ENCODE measurements at regions not wholly inside any gene's neighbourhood (a gene's known extent, or its start where the extent isn't known, plus 50 kb on each side); places are given as distances from the start of the nearest gene placed in this dataset.

GRCh38 chr1:195328681-195329080, 1279.6 kb downstream of the KCNT2 start:
- intact Hi-C loops (cut with micrococcal nuclease), result no loop called here
- no TSS peak for BruUV-seq (replicated peaks)
- no peaks in the 10 kb centered on the region for H4K20me1 ChIP-seq (replicated peaks; ENCODE audit: control insufficient read depth, extremely low read depth, insufficient read depth, low read length)
- FAIRE-seq (no peak), DNase-seq (ENCODE audit: low read depth, low spot score) (no peak)
- H3K9me1 ChIP-seq (replicated peaks; ENCODE audit: control insufficient read depth, extremely low read depth, insufficient read depth, low read length), result no peaks in the 10 kb centered on the region
- no peaks in the 10 kb centered on the region for H3K27me3 ChIP-seq (ENCODE audit: control insufficient read depth in 2 of 2, insufficient read depth in 2 of 2, low read length in 2 of 2)
- dilution Hi-C loops (cut with MboI; ENCODE audit: extremely low pct_ligation_motif_present, low sequenced_read_pairs), result no loop called here
- no peaks in the 10 kb centered on the region for H3K4me1 ChIP-seq (ENCODE audit: control insufficient read depth, extremely low read depth, insufficient read depth, low read length)
- H3K9ac ChIP-seq (replicated peaks; ENCODE audit: extremely low read depth, insufficient read depth, low read length), result no peak overlapping the region
- TF ChIP-seq POLR2A (IDR thresholded peaks at IDR 0.05; ENCODE audit: low read depth, low read length) (no peak), FOS (IDR thresholded peaks at IDR 0.05; ENCODE audit: borderline replicate concordance, insufficient read depth, low read length) (no peak), EZH2 (IDR thresholded peaks at IDR 0.05; ENCODE audit: borderline replicate concordance, low read depth, low read length, severe bottlenecking) (no peak), MAX (IDR thresholded peaks at IDR 0.05; ENCODE audit: insufficient read depth, insufficient read length) (no peak), GATA2 (IDR thresholded peaks at IDR 0.05; ENCODE audit: insufficient read depth, insufficient read length, low read depth, low read length) (no peak), CTCF (IDR thresholded peaks at IDR 0.05; ENCODE audit: extremely low read depth in 1 of 2, insufficient read depth in 1 of 2, low read depth in 1 of 2, low read length in 2 of 2) (no peak), POLR2AphosphoS5 (IDR thresholded peaks at IDR 0.05; ENCODE audit: insufficient read depth, low read depth, low read length) (no peak), MYC (IDR thresholded peaks at IDR 0.05; ENCODE audit: low read depth, low read length) (no peak), JUN (IDR thresholded peaks at IDR 0.05; ENCODE audit: borderline replicate concordance, insufficient read depth, insufficient read length, low read depth) (no peak)
- H3K79me2 ChIP-seq (ENCODE audit: control insufficient read depth, insufficient read depth, low read length), result no peaks in the 10 kb centered on the region
- H3K27ac ChIP-seq (ENCODE audit: insufficient read depth, low read depth, low read length), result no peak overlapping the region
- H3K4me2 ChIP-seq (ENCODE audit: insufficient read depth, low read length), result no peak overlapping the region
- POLR2A ChIA-PET, result no interaction called here
- CTCF ChIA-PET, result no interaction called here
- H2AFZ ChIP-seq (ENCODE audit: low read depth, low read length), result no peak overlapping the region
- H3K9me3 ChIP-seq (replicated peaks; ENCODE audit: control insufficient read depth, insufficient read depth, low read length), result peaks cover 2% of the 10 kb centered on the region
- H3K4me3 ChIP-seq (replicated peaks in 1 of 3; ENCODE audit: insufficient read depth in 1 of 3, low read depth in 1 of 3, low read length in 3 of 3), result no peak overlapping the region
- H3K36me3 ChIP-seq (ENCODE audit: control insufficient read depth in 2 of 2, extremely low read depth in 1 of 2, insufficient read depth in 2 of 2, low read length in 2 of 2), result no peaks in the 10 kb centered on the region
